ENCODE measurements at regions not wholly inside any gene's neighbourhood (a gene's known extent, or its start where the extent isn't known, plus 50 kb on each side); places are given as distances from the start of the nearest gene placed in this dataset.

- Histone ChIP-seq H3K27ac (ENCODE audit: low read depth, low read length) (no peak overlapping the region), H3K4me1 (ENCODE audit: insufficient read depth, low read length) (no peaks in the 10 kb centered on the region), H3K36me3 (ENCODE audit: insufficient read depth, low read length) (no peaks in the 10 kb centered on the region), H3K9me3 (ENCODE audit: low read length) (no peaks in the 10 kb centered on the region), H3K9ac (ENCODE audit: low read length) (no peak overlapping the region), H3K27me3 (ENCODE audit: control insufficient read depth in 1 of 2, insufficient read depth in 2 of 2, low read length in 2 of 2) (peaks cover 0 to 5% of the 10 kb centered on the region in 2 donors), H3K4me3 (ENCODE audit: low read depth in 1 of 2, low read length in 2 of 2) (no peak overlapping the region)
These were observed 866.0 kb downstream of the BRD1 start for GRCh38 chr22:48961705-48962104.

- Histone ChIP-seq H3K4me1 (ENCODE audit: insufficient read depth, low read length) (no peaks in the 10 kb centered on the region), H3K9me3 (ENCODE audit: low read length) (no peaks in the 10 kb centered on the region), H3K36me3 (ENCODE audit: insufficient read depth, low read length) (no peaks in the 10 kb centered on the region), H3K9ac (ENCODE audit: low read length) (no peak overlapping the region), H3K27me3 (ENCODE audit: control insufficient read depth in 1 of 2, insufficient read depth in 2 of 2, low read length in 2 of 2) (peaks cover 0 to 5% of the 10 kb centered on the region in 2 donors), H3K27ac (ENCODE audit: low read depth, low read length) (no peak overlapping the region), H3K4me3 (ENCODE audit: low read depth in 1 of 2, low read length in 2 of 2) (no peak overlapping the region)
These were observed 866.6 kb downstream of the BRD1 start for GRCh38 chr22:48960980-48961660.

- no peak overlapping the region for H3K9ac ChIP-seq (ENCODE audit: low read length)
- no peaks in the 10 kb centered on the region for H3K36me3 ChIP-seq (ENCODE audit: insufficient read depth, low read length)
- no peaks in the 10 kb centered on the region for H3K4me1 ChIP-seq (ENCODE audit: insufficient read depth, low read length)
- H3K27me3 ChIP-seq (ENCODE audit: control insufficient read depth in 1 of 2, insufficient read depth in 2 of 2, low read length in 2 of 2), result peaks cover 0 to 5% of the 10 kb centered on the region in 2 donors
- no peak overlapping the region for H3K4me3 ChIP-seq (ENCODE audit: low read depth in 1 of 2, low read length in 2 of 2)
- no peaks in the 10 kb centered on the region for H3K9me3 ChIP-seq (ENCODE audit: low read length)
- no peak overlapping the region for H3K27ac ChIP-seq (ENCODE audit: low read depth, low read length)
These were observed 867.1 kb downstream of the BRD1 start for GRCh38 chr22:48960576-48960975.

DNA sequence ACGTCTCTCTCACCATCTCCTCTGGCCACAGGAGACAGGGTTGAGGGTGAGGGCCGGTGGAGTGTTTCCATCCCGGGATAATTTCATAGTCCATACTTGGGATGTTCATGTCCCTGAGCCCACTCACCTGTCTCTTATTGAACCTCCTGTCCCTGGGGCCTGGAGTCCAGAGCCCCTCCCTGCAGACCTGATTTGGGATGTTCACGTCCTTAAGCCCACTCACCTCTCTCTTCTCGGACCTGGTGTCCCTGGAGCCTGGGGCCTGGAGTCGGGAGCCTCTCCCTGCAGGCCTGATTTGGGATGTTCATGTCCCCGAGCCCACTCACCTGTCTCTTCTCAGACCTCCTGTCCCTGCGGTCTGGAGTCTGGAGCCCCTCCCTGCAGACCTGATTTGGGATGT, 868.2 kb downstream of the BRD1 start:
- no peak overlapping the region for H3K4me3 ChIP-seq (ENCODE audit: low read depth in 1 of 2, low read length in 2 of 2)
- no peak overlapping the region for H3K9ac ChIP-seq (ENCODE audit: low read length)
- no peaks in the 10 kb centered on the region for H3K36me3 ChIP-seq (ENCODE audit: insufficient read depth, low read length)
- peaks cover 4 to 5% of the 10 kb centered on the region in 2 donors for H3K27me3 ChIP-seq (ENCODE audit: control insufficient read depth in 1 of 2, insufficient read depth in 2 of 2, low read length in 2 of 2)
- no peak overlapping the region for H3K27ac ChIP-seq (ENCODE audit: low read depth, low read length)
- H3K4me1 ChIP-seq (ENCODE audit: insufficient read depth, low read length), result no peaks in the 10 kb centered on the region
- H3K9me3 ChIP-seq (ENCODE audit: low read length), result no peaks in the 10 kb centered on the region

- Histone ChIP-seq H3K36me3 (ENCODE audit: insufficient read depth, low read length) (no peaks in the 10 kb centered on the region), H3K9ac (ENCODE audit: low read length) (no peak overlapping the region), H3K4me1 (ENCODE audit: insufficient read depth, low read length) (no peaks in the 10 kb centered on the region), H3K27me3 (ENCODE audit: control insufficient read depth in 1 of 2, insufficient read depth in 2 of 2, low read length in 2 of 2) (peaks cover 4 to 5% of the 10 kb centered on the region in 2 donors), H3K4me3 (ENCODE audit: low read depth in 1 of 2, low read length in 2 of 2) (no peak overlapping the region), H3K27ac (ENCODE audit: low read depth, low read length) (no peak overlapping the region), H3K9me3 (ENCODE audit: low read length) (no peaks in the 10 kb centered on the region)
These were observed 869.7 kb downstream of the BRD1 start for GRCh38 chr22:48957987-48958321.

DNA sequence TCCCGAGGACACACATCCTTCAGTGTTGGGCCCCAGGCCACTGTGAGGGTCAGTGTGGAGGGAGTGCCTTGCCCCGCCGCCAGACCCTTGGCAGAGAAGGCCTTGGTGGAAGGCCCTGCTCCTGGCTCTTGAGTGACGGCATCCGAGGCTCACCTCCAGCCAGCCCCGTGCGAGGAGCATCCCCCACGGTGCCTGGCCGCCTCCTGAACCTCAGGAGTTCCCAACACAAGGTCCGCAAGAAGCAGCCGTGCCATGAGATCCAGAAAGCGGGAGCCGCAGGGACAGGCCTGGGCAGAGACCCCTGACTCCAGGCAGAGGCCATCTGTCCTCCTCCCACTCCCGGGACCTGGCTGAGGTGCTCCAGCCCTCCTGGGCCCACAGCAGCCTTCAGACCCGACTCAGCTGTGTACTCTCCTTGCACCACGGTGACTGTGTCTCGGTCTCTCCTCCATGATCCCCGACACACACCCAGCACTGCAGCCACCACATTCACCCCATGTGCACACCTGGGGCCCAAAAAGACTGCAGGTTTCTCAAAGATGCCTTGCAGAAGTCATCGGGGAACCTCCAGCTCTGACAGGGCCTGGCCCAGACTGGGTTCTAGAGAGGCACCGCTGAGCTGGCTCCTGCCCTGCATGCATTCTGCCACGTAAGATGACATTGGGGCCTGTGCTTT, 870.2 kb downstream of the BRD1 start:
- Histone ChIP-seq H3K9ac (ENCODE audit: low read length) (no peak overlapping the region), H3K4me1 (ENCODE audit: insufficient read depth, low read length) (no peaks in the 10 kb centered on the region), H3K4me3 (ENCODE audit: low read depth in 1 of 2, low read length in 2 of 2) (no peak overlapping the region), H3K27ac (ENCODE audit: low read depth, low read length) (no peak overlapping the region), H3K9me3 (ENCODE audit: low read length) (no peaks in the 10 kb centered on the region), H3K36me3 (ENCODE audit: insufficient read depth, low read length) (no peaks in the 10 kb centered on the region), H3K27me3 (ENCODE audit: control insufficient read depth in 1 of 2, insufficient read depth in 2 of 2, low read length in 2 of 2) (peaks cover 2 to 4% of the 10 kb centered on the region in 2 donors)

GRCh38 chr22:48955351-48956311, 872.0 kb downstream of the BRD1 start:
- Histone ChIP-seq H3K9me3 (ENCODE audit: low read length) (no peaks in the 10 kb centered on the region), H3K4me1 (ENCODE audit: insufficient read depth, low read length) (no peaks in the 10 kb centered on the region), H3K4me3 (ENCODE audit: low read depth in 1 of 2, low read length in 2 of 2) (no peak overlapping the region), H3K36me3 (ENCODE audit: insufficient read depth, low read length) (no peaks in the 10 kb centered on the region), H3K27ac (ENCODE audit: low read depth, low read length) (no peak overlapping the region), H3K27me3 (ENCODE audit: control insufficient read depth in 1 of 2, insufficient read depth in 2 of 2, low read length in 2 of 2) (peaks cover 0 to 4% of the 10 kb centered on the region in 2 donors), H3K9ac (ENCODE audit: low read length) (no peak overlapping the region)

GRCh38 chr22:48954781-48955311, 872.8 kb downstream of the BRD1 start:
- Histone ChIP-seq H3K4me1 (ENCODE audit: insufficient read depth, low read length) (no peaks in the 10 kb centered on the region), H3K36me3 (ENCODE audit: insufficient read depth, low read length) (no peaks in the 10 kb centered on the region), H3K9ac (ENCODE audit: low read length) (no peak overlapping the region), H3K9me3 (ENCODE audit: low read length) (no peaks in the 10 kb centered on the region), H3K27ac (ENCODE audit: low read depth, low read length) (no peak overlapping the region), H3K27me3 (ENCODE audit: control insufficient read depth in 1 of 2, insufficient read depth in 2 of 2, low read length in 2 of 2) (peaks cover 0 to 4% of the 10 kb centered on the region in 2 donors), H3K4me3 (ENCODE audit: low read depth in 1 of 2, low read length in 2 of 2) (no peak overlapping the region)

- Histone ChIP-seq H3K4me1 (ENCODE audit: insufficient read depth, low read length) (no peaks in the 10 kb centered on the region), H3K27ac (ENCODE audit: low read depth, low read length) (no peak overlapping the region), H3K9me3 (ENCODE audit: low read length) (no peaks in the 10 kb centered on the region), H3K4me3 (ENCODE audit: low read depth in 1 of 2, low read length in 2 of 2) (no peak overlapping the region), H3K9ac (ENCODE audit: low read length) (no peak overlapping the region), H3K36me3 (ENCODE audit: insufficient read depth, low read length) (no peaks in the 10 kb centered on the region), H3K27me3 (ENCODE audit: control insufficient read depth in 1 of 2, insufficient read depth in 2 of 2, low read length in 2 of 2) (peaks cover 0 to 4% of the 10 kb centered on the region in 2 donors)
These were observed 873.8 kb downstream of the BRD1 start for GRCh38 chr22:48953830-48954229.

DNA sequence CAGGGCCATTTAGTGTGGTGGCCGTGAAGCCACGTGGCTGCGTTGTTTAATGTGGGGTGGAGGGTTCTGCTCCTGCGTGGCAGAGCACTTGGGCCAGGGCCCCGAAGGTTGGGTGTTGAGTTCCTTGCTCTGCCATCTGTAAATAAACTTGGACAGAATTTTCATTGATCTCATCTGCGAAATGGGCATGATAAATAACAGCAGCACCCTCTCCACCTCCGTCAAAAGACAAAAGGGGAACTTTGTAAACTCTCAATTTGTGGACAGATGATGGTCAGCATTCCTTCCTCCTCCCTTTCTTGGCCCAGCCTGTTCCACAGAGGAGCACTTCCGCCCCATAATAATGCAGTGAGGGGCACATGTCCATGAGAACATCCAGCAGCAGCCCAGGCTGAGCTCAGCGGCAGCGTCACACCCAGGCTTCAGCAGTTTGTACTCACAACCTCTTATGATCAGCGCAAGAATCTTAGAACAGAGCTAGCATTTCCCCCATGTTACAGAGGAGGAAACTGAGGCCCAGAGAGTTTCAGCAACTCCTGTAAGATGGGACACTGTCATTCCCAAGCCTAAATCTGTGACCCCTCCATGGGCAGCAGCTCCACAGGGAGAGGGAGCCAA, 874.5 kb downstream of the BRD1 start:
- no peak overlapping the region for H3K27ac ChIP-seq (ENCODE audit: low read depth, low read length)
- no peak overlapping the region for H3K9ac ChIP-seq (ENCODE audit: low read length)
- H3K36me3 ChIP-seq (ENCODE audit: insufficient read depth, low read length), result no peaks in the 10 kb centered on the region
- H3K4me3 ChIP-seq (ENCODE audit: low read depth in 1 of 2, low read length in 2 of 2), result no peak overlapping the region
- peaks cover 0 to 4% of the 10 kb centered on the region in 2 donors for H3K27me3 ChIP-seq (ENCODE audit: control insufficient read depth in 1 of 2, insufficient read depth in 2 of 2, low read length in 2 of 2)
- no peaks in the 10 kb centered on the region for H3K9me3 ChIP-seq (ENCODE audit: low read length)
- H3K4me1 ChIP-seq (ENCODE audit: insufficient read depth, low read length), result no peaks in the 10 kb centered on the region
